ENCODE measurements at regions not wholly inside any gene's neighbourhood (a gene's known extent, or its start where the extent isn't known, plus 50 kb on each side); places are given as distances from the start of the nearest gene placed in this dataset.

DNA sequence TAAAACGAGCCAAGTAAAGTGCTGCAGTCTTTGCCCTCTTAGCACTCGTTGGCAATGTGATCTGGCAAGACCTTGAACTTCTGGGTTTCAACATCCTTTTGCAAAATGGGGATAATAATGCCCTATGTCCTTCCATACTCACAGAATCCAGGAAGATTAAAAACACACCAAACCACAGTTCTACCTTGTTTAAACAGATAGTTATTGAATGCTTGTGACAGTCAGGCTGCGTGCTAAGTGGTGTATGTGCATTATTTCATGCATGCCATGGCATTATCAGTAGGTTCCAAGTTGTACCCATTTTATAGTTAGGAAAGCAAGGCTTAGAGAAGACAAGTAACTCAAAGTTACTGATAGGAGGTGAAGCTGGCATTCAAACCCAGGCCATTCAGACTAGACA is 308.6 kb upstream of the PROX1 start:
- Mint-ChIP-seq H3K27ac (ENCODE audit: low read depth) (no peak overlapping the region), H3K36me3 (ENCODE audit: insufficient read depth) (no peaks in the 10 kb centered on the region), H3K27me3 (no peaks in the 10 kb centered on the region), H3K4me3 (no peak overlapping the region), H3K9me3 (no peaks in the 10 kb centered on the region), H3K4me1 (no peaks in the 10 kb centered on the region)
- ATAC-seq (replicated peaks; ENCODE audit: extremely low read depth, poor library complexity, severe bottlenecking): no peak
- DNase-seq (ENCODE audit: low spot score in 2 of 2): no peak

DNA sequence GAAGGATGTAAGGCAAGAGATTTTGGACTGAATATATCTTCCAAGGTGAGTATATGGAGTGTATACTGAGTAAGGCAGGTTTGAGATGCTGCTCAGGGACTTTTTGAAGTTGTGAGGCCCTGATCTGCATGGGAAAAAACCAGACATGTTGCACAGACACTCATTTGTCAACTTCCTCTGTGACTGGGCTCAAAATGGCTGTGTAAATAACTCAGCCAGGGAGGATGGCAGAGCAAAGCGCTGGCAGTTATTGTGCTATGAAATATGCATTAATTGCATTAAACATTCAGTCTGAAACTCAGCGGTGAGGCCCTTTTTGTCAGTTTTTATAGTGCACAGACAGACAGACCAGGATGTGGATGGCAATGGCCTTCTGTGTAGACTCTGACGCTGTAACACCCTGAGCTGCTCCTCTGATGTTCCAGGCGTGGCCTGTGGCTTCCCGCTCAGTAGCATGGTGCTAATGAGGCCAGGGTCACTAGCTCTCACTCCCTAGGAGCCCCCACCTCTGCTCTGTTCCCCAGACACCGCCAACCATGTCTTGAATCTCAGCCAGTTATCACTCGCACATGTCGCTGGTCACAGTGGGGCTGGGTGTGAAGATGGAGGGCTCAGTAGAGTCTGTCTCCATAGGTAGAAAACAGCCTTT is 307.0 kb upstream of the PROX1 start:
- no peaks in the 10 kb centered on the region for H3K4me1 Mint-ChIP-seq
- H3K36me3 Mint-ChIP-seq (ENCODE audit: insufficient read depth): no peaks in the 10 kb centered on the region
- no peak overlapping the region for H3K27ac Mint-ChIP-seq (ENCODE audit: low read depth)
- no peak overlapping the region for H3K4me3 Mint-ChIP-seq
- no peaks in the 10 kb centered on the region for H3K27me3 Mint-ChIP-seq
- no peaks in the 10 kb centered on the region for H3K9me3 Mint-ChIP-seq
- no peak for ATAC-seq (replicated peaks; ENCODE audit: extremely low read depth, poor library complexity, severe bottlenecking)
- DNase-seq (ENCODE audit: low spot score in 2 of 2): no peak

DNA sequence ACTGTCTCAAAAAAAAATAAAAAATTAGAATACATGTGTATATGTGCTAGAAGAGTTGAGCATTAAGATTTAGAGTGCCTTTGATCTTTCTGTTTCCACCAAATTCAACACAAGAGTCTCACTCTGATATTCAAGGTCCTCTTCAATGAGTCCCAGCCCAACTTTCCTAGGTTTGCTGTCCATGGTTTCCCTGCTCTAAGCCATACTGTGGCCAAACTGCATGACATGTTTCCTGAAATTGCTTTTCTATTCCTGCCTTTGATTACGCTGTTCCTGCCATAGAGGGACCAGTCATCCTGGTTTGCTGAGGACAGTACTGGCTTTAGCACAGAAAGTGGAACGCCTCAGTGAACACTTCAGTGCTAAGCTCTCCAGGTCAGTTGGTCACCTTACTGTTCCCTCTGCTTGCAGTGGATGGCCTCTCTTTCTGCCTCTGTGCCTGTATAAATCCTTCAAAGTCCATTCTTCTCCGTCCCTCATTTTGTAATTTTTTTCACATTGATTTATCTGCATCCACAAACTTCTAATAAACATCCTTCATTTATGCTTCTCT is 305.9 kb upstream of the PROX1 start:
- Mint-ChIP-seq H3K27me3 (no peaks in the 10 kb centered on the region), H3K36me3 (ENCODE audit: insufficient read depth) (no peaks in the 10 kb centered on the region), H3K4me1 (no peaks in the 10 kb centered on the region), H3K9me3 (no peaks in the 10 kb centered on the region), H3K27ac (ENCODE audit: low read depth) (no peak overlapping the region), H3K4me3 (no peak overlapping the region)
- no peak for ATAC-seq (replicated peaks; ENCODE audit: extremely low read depth, poor library complexity, severe bottlenecking)
- DNase-seq (ENCODE audit: low spot score in 2 of 2): no peak

DNA sequence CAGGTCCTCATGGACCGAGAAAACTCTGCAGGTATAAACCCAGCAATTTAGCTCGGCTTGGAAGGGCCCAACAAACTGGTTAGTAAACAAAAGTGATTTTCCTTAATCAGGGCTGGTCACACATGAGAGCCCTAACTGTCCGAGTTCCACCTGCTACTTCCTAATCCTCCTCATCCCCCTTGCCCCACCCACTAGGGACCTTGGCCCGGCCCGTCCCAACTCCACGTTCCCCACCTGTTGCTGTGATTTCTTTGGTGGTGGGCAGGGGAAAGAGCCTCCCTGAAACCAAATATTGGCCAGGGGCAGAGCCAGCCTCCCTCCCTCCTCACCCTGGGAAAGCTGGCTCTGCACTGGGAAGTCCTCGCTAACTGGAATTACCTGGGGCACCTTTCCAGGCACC is 304.2 kb upstream of the PROX1 start:
- Mint-ChIP-seq H3K36me3 (ENCODE audit: insufficient read depth) (no peaks in the 10 kb centered on the region), H3K27ac (ENCODE audit: low read depth) (no peak overlapping the region), H3K27me3 (no peaks in the 10 kb centered on the region), H3K4me3 (no peak overlapping the region), H3K4me1 (no peaks in the 10 kb centered on the region), H3K9me3 (peaks cover 7% of the 10 kb centered on the region)
- DNase-seq (ENCODE audit: low spot score in 2 of 2) (no peak), ATAC-seq (replicated peaks; ENCODE audit: extremely low read depth, poor library complexity, severe bottlenecking) (no peak)

DNA sequence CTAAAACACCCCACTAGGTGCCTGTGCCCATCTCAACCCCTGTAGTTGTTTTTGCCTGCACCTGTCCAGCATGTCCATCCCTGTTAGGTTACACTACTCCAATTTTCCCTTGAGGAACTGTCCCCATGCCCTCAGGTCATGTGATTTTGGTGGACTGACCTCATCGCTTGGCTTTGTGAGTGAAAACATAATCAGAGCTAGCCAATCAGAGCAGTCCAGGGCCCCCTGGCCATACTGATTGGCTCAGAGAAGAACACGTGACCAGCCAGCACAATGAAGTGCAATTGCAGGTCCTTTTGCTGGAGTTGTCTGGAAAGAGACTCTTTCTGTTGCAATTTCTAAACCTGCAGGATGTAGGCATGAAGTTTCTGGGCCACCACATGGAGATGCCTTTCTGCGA is 303.3 kb upstream of the PROX1 start:
- H3K4me1 Mint-ChIP-seq: no peaks in the 10 kb centered on the region
- H3K4me3 Mint-ChIP-seq: no peak overlapping the region
- H3K27ac Mint-ChIP-seq (ENCODE audit: low read depth): no peak overlapping the region
- H3K9me3 Mint-ChIP-seq: peaks cover 7% of the 10 kb centered on the region
- no peak for ATAC-seq (replicated peaks; ENCODE audit: extremely low read depth, poor library complexity, severe bottlenecking)
- no peaks in the 10 kb centered on the region for H3K36me3 Mint-ChIP-seq (ENCODE audit: insufficient read depth)
- peaks cover under 1% of the 10 kb centered on the region for H3K27me3 Mint-ChIP-seq
- DNase-seq (ENCODE audit: low spot score in 2 of 2): no peak

DNA sequence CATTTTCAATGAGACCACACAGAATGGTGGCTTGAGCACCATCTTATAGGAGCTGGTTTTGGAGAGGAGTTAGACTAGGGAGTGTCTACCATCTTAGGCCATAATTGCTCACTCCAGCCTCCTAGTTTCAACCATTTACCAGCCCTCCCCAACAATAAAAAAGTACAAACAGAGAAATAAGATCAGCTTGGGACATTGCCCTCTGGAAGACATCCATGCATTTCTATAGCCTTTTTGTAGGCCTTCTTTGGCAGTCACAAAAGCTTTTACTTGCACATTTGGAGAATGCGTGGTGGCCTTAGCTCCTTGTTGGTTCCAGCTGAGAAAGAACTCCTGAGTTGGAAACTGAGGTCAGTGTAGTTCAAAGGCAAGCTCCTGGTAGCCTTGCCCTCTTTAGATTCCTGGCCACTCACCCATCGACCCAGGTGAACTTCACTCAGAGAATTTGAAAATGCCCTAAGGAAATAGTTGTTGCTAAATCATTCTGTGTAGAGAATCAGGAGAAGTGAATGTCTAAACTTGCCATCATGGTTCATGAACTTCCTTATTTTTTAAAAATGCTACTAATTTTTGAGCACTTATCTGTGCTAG is 301.7 kb upstream of the PROX1 start:
- Mint-ChIP-seq H3K9me3 (peaks cover 12% of the 10 kb centered on the region), H3K36me3 (ENCODE audit: insufficient read depth) (peaks cover 2% of the 10 kb centered on the region)
- ATAC-seq (replicated peaks; ENCODE audit: extremely low read depth, poor library complexity, severe bottlenecking): no peak

DNA sequence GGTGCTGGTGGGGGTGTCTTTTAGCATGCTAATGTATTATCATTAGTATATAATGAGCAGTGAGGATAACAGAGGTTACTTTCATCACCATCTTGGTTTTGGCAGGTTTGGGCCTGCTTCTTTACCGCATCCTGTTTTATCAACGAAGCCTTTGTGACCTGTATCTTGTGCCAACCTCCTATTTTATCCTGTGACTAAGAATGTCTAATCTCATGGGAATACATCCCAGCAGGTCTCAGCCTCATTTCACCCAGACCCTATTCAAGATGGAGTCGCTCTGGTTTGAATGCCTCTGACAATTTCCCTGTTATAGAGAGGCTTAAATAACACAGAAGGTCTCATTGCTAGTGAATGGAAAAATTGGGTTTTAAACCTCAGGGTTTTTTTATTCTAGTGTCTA is 300.8 kb upstream of the PROX1 start:
- Mint-ChIP-seq H3K9me3 (peaks cover 12% of the 10 kb centered on the region), H3K4me1 (no peaks in the 10 kb centered on the region), H3K4me3 (no peak overlapping the region), H3K36me3 (ENCODE audit: insufficient read depth) (peaks cover 3% of the 10 kb centered on the region), H3K27ac (ENCODE audit: low read depth) (no peak overlapping the region), H3K27me3 (peaks cover 9% of the 10 kb centered on the region)
- no peak for DNase-seq (ENCODE audit: low spot score in 2 of 2)
- ATAC-seq (replicated peaks; ENCODE audit: extremely low read depth, poor library complexity, severe bottlenecking): no peak

More for the DNA sequence above, 301.7 kb upstream of the PROX1 start:
- no peaks in the 10 kb centered on the region for H3K4me1 Mint-ChIP-seq
- H3K4me3 Mint-ChIP-seq: no peak overlapping the region
- no peak for DNase-seq (ENCODE audit: low spot score in 2 of 2)
- H3K27me3 Mint-ChIP-seq: peaks cover 9% of the 10 kb centered on the region
- no peak overlapping the region for H3K27ac Mint-ChIP-seq (ENCODE audit: low read depth)

DNA sequence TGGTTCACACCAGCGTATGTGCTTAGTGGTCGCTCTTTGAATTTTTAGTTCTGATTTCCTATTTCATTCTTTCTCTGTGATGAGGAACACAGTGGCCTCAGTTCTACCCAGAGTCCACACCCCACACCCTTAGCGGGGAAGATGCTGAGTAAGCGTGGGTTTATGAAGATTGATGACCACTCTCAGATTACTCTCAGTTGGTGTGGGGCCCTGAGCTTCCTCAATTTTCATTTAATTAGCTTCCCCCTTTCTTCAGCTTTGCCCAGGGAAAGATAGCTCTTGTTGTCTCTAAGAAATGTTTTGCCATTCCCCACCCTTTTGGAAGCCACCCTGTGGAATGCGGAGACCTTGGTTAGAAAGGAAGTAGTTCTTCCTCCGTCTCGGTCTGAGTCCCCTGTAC is 299.9 kb upstream of the PROX1 start:
- ATAC-seq (replicated peaks; ENCODE audit: extremely low read depth, poor library complexity, severe bottlenecking) (no peak), DNase-seq (ENCODE audit: low spot score in 2 of 2) (no peak)
- no peak overlapping the region for H3K27ac Mint-ChIP-seq (ENCODE audit: low read depth)
- H3K27me3 Mint-ChIP-seq: peaks cover 9% of the 10 kb centered on the region
- H3K9me3 Mint-ChIP-seq: peaks cover 12% of the 10 kb centered on the region
- H3K4me1 Mint-ChIP-seq: no peaks in the 10 kb centered on the region
- H3K4me3 Mint-ChIP-seq: no peak overlapping the region
- H3K36me3 Mint-ChIP-seq (ENCODE audit: insufficient read depth): peaks cover 3% of the 10 kb centered on the region

DNA sequence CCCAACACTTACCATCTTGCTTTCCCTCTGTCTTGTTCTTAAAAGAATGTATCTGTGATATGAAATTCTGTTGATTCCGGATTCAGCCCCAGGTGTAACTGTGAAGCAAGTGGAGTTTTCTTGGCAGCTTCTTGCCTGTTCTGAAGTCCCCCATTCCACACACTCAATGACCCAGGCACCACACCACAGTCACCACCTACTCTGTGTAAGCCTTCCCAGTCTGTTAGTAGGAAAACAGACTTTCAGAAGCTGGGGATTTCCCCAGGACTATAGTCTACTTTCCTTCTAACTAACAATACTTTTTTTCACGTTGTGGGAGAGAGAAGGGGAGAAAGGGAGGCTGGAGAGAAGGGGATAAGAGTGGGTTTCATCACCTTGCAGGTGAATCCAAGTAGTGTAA is 299.1 kb upstream of the PROX1 start:
- no peak overlapping the region for H3K4me3 Mint-ChIP-seq
- no peak for ATAC-seq (replicated peaks; ENCODE audit: extremely low read depth, poor library complexity, severe bottlenecking)

DNA sequence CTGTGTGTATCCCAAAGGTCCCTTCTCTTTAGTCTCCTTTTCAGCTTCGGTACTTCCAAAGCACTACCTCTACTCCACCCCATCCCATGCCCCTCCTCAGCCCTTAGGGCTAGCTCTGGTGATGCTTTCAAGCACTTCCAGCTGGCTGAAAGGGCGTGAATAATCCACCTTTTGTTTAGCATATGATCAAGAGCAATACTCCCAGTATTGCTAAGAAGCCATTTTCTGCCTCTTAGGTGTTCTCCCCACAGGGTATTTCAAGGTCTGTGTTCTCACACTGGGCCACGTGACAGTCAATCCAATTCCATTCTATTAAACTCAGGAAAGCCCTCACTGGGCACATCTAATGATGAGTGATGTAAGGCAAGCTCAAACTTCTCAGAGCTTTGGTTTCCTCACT is 298.5 kb upstream of the PROX1 start:
- H3K36me3 Mint-ChIP-seq (ENCODE audit: insufficient read depth): peaks cover 3% of the 10 kb centered on the region
- H3K4me3 Mint-ChIP-seq: no peak overlapping the region
- H3K27ac Mint-ChIP-seq (ENCODE audit: low read depth): no peak overlapping the region
- no peaks in the 10 kb centered on the region for H3K4me1 Mint-ChIP-seq
- peaks cover 9% of the 10 kb centered on the region for H3K27me3 Mint-ChIP-seq
- ATAC-seq (replicated peaks; ENCODE audit: extremely low read depth, poor library complexity, severe bottlenecking) (no peak), DNase-seq (ENCODE audit: low spot score in 2 of 2) (no peak)
- peaks cover 18% of the 10 kb centered on the region for H3K9me3 Mint-ChIP-seq

More for the DNA sequence above, 299.1 kb upstream of the PROX1 start:
- Mint-ChIP-seq H3K4me1 (no peaks in the 10 kb centered on the region), H3K9me3 (peaks cover 18% of the 10 kb centered on the region), H3K27ac (ENCODE audit: low read depth) (no peak overlapping the region), H3K36me3 (ENCODE audit: insufficient read depth) (peaks cover 3% of the 10 kb centered on the region), H3K27me3 (peaks cover 9% of the 10 kb centered on the region)
- no peak for DNase-seq (ENCODE audit: low spot score in 2 of 2)

DNA sequence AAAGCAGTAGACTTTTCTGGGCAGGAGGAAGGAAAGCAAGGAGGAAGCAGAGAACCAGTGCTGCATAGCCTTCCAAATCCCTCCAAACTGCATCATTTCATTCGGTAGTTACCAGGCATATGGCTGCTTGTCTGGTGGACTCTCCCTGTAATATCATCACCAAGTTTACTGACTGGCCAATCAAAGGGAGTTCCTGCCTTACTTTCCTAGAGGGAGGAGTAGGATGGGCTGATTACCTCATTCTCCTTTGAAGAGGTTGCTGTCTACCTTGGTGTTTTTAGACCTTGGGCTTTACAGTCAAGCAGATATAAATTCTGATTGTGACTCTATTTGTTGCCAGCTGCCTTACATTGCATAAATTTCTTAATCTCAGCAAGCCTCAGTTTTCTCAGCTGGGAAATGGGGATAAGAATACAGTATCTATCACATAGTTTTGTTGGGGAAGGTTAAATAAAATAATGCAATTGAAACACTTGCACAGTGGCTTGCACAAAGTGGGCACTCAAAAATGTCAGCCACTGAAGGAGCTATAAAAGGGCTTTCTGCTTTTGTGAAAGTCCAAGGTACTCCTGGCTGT is 297.3 kb upstream of the PROX1 start:
- H3K36me3 Mint-ChIP-seq (ENCODE audit: insufficient read depth): peaks cover 3% of the 10 kb centered on the region
- no peak overlapping the region for H3K4me3 Mint-ChIP-seq
- DNase-seq (ENCODE audit: low spot score in 2 of 2) (no peak), ATAC-seq (replicated peaks; ENCODE audit: extremely low read depth, poor library complexity, severe bottlenecking) (no peak)
- no peaks in the 10 kb centered on the region for H3K4me1 Mint-ChIP-seq
- H3K27ac Mint-ChIP-seq (ENCODE audit: low read depth): no peak overlapping the region
- peaks cover 9% of the 10 kb centered on the region for H3K27me3 Mint-ChIP-seq
- H3K9me3 Mint-ChIP-seq: peaks cover 18% of the 10 kb centered on the region

DNA sequence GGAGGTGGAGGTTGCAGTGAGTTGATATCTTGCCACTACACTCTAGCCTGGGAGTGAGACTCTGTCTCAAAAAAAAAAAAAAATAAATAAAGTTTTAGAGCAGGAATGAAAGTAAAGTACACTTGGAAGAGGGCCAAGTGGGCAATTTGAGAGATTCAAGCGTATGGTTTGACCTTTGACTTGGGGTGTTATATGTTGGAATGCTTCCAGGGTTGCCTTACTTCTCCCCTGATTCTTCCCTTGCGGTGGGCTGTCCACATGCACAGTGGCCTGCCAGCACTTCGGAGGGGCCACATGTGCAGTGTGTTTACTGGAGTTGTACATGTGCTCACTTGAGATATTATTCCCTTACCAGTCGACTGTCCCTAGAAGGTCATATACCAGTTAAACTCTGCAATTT is 295.5 kb upstream of the PROX1 start:
- ATAC-seq (replicated peaks; ENCODE audit: extremely low read depth, poor library complexity, severe bottlenecking): no peak
- Mint-ChIP-seq H3K36me3 (ENCODE audit: insufficient read depth) (peaks cover 3% of the 10 kb centered on the region), H3K4me1 (no peaks in the 10 kb centered on the region), H3K27ac (ENCODE audit: low read depth) (no peak overlapping the region), H3K27me3 (peaks cover 9% of the 10 kb centered on the region), H3K4me3 (no peak overlapping the region), H3K9me3 (peaks cover 18% of the 10 kb centered on the region)
- DNase-seq (ENCODE audit: low spot score in 2 of 2): no peak

DNA sequence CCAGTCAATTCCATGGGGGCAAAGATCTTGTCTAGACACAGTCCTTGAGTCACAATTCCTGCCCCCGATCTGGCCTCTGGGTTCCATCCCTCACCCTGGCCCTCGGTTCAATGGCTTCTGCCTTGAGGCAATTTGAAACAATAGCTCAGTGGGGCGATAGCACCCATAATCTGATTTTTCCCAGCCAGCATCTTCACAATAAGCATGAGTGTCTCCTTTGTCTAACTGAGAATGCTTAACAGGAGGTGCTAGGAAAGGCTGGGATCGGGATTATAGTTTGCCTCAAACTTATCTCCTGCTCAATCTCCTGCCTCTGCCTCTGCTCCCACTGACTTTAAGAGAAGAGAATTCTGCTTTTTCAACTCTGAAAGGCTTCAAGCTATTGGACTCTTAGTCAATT is 293.9 kb upstream of the PROX1 start:
- H3K4me1 Mint-ChIP-seq: no peaks in the 10 kb centered on the region

More for the DNA sequence above, 293.9 kb upstream of the PROX1 start:
- DNase-seq (ENCODE audit: low spot score in 2 of 2) (no peak), ATAC-seq (replicated peaks; ENCODE audit: extremely low read depth, poor library complexity, severe bottlenecking) (no peak)
- Mint-ChIP-seq H3K27me3 (peaks cover 9% of the 10 kb centered on the region), H3K27ac (ENCODE audit: low read depth) (no peak overlapping the region), H3K9me3 (peaks cover 10% of the 10 kb centered on the region), H3K4me3 (no peak overlapping the region), H3K36me3 (ENCODE audit: insufficient read depth) (peaks cover 3% of the 10 kb centered on the region)

Measured in central memory CD8-positive, alpha-beta T cell (primary cell).